ENCODE measurements at regions not wholly inside any gene's neighbourhood (a gene's known extent, or its start where the extent isn't known, plus 50 kb on each side); places are given as distances from the start of the nearest gene placed in this dataset.

- TF ChIP-seq CTCF (IDR thresholded peaks at IDR 0.05) (no peak), POLR2A (IDR thresholded peaks at IDR 0.05) (no peak), POLR2AphosphoS5 (IDR thresholded peaks at IDR 0.05) (no peak), EP300 (IDR thresholded peaks at IDR 0.05) (no peak)
Measured at GRCh38 chr2:120558847-120559246, 176.8 kb upstream of the GLI2 start.

Data from gastroesophageal sphincter (tissue), 3 donors.